HFFc6 (cell line): ENCODE measurements at regions not wholly inside any gene's neighbourhood (a gene's known extent, or its start where the extent isn't known, plus 50 kb on each side); places are given as distances from the start of the nearest gene placed in this dataset.
A peak's percentile ranks its signal among the peaks of the same experiment; 100 is the strongest.

ENCODE experiments used
- DNase-seq: peaks from one replicate; pipeline ENCODE4 v3.0.0-alpha.2; 2018
- H3K27ac Mint-ChIP-seq: 2 replicates; pipeline ENCODE4 v1.8.0; 2020; ENCODE audit warnings: mild to moderate bottlenecking, mixed read lengths
- H3K27me3 Mint-ChIP-seq: 2 replicates; pipeline ENCODE4 v1.8.0; 2021; ENCODE audit warnings: mild to moderate bottlenecking, moderate library complexity, mixed read lengths; ENCODE audit not compliant: insufficient read depth
- H3K36me3 Mint-ChIP-seq: 2 replicates; pipeline ENCODE4 v1.8.0; 2021; ENCODE audit warnings: low read depth, mixed read lengths
- H3K4me1 Mint-ChIP-seq: 2 replicates; pipeline ENCODE4 v1.8.0; 2020; ENCODE audit warnings: low read depth, mixed read lengths
- H3K4me3 Mint-ChIP-seq: 2 replicates; pipeline ENCODE4 v1.8.0; 2020; ENCODE audit warnings: mild to moderate bottlenecking, moderate library complexity, mixed read lengths
- H3K9me3 Mint-ChIP-seq: 2 replicates; pipeline ENCODE4 v1.8.0; 2020; ENCODE audit warnings: mild to moderate bottlenecking, mixed read lengths
- CTCF ChIP-seq: fragments of 200-600 bp; sonication (generic); IDR thresholded peaks from 2 replicates; pipeline ENCODE4 v1.5.0; 2021; ENCODE audit warnings: antibody characterized with exemption, mild to moderate bottlenecking

DNA sequence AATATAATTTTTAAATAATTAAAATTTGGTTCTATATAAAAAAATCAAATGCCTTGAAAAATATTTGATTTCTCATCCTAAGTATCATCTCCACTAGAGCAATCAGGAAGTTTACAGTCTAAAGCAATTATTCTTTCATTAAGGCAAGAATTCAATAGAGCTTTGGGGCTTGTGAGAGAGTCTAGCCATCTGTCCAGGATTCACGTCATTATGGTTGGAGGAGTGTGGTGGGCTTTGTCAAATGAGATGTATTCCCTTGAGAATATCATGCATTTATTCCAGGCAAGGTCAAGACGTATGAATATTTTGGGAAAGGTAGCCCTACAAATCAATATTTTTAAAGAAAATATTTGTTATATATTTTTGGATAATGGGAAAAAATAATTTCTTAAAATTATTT is 132.4 kb downstream of the ELOVL4 start:
- DNase-seq, result no peak
- no peaks in the 10 kb centered on the region for H3K27me3 Mint-ChIP-seq
- H3K4me1 Mint-ChIP-seq, result peaks cover 8% of the 10 kb centered on the region
- no peaks in the 10 kb centered on the region for H3K36me3 Mint-ChIP-seq
- TF ChIP-seq CTCF, result no peak
- H3K4me3 Mint-ChIP-seq, result no peak overlapping the region
- no peaks in the 10 kb centered on the region for H3K9me3 Mint-ChIP-seq
- no peak overlapping the region for H3K27ac Mint-ChIP-seq

GRCh38 chr6:79813854-79814709 is 133.3 kb downstream of the ELOVL4 start:
- no peaks in the 10 kb centered on the region for H3K9me3 Mint-ChIP-seq
- H3K4me1 Mint-ChIP-seq, result peaks cover 8% of the 10 kb centered on the region
- peak; percentile 64 for DNase-seq
- no peaks in the 10 kb centered on the region for H3K27me3 Mint-ChIP-seq
- no peak overlapping the region for H3K4me3 Mint-ChIP-seq
- TF ChIP-seq CTCF, result peak; percentile 94
- H3K36me3 Mint-ChIP-seq, result no peaks in the 10 kb centered on the region
- H3K27ac Mint-ChIP-seq, result no peak overlapping the region

DNA sequence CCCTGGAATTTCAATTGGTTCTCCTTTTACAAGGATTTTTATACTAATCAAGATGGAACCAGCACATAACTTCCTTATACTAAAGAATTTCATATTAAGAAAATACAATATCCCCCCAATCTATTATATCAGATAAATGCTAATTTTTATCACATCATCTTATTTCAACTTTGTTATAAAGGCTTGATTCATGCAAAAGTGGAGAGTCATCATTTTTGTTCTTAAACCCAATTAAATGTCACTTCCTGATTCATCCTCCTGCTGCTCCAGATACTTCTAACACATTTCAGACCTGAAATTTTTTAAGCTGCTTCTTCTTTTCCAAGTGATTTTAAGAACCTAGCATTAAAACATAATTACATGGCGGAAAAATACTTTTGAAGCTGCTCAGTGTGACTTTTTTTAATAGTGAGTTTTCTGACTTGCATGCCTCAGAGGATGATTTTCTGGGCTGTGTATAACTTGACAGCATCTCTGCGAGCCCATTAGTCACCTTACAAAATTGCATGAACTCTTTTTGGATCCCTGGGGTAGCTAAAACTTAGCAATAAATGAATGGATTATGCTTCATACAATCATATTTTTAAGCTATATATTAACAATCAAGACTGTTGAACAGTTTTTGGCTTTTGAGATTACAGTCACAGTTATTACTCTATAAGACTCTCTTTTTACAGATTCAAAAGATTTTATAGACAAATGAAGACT is 134.1 kb downstream of the ELOVL4 start:
- Mint-ChIP-seq H3K9me3 (no peaks in the 10 kb centered on the region), H3K4me1 (peaks cover 8% of the 10 kb centered on the region), H3K4me3 (no peak overlapping the region), H3K36me3 (no peaks in the 10 kb centered on the region), H3K27ac (no peak overlapping the region), H3K27me3 (no peaks in the 10 kb centered on the region)
- TF ChIP-seq CTCF, result no peak
- DNase-seq, result no peak

DNA sequence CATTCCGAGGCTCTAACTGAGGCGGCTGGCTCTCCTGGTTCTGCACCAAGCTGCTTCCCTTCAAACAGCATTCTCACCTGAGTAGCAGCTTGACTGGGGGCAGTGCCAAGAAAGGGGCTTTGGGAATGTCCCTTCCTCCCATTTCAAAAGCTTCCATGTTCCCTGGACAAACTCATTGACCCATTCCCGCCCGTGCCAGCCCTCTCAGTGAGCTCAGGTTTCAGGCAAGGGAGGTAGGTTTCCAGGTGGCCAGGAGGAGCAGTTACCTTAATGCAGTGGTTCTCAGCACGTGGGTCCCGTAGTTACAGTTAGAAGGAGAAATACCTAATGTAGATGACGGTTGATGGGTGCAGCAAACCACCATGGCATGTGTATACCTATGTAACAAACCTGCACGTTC is 135.2 kb downstream of the ELOVL4 start:
- Mint-ChIP-seq H3K36me3 (no peaks in the 10 kb centered on the region), H3K9me3 (peaks cover 2% of the 10 kb centered on the region; the same call in 1 of the 2 replicates), H3K27me3 (no peaks in the 10 kb centered on the region; the same call in 1 of the 2 replicates), H3K4me3 (no peak overlapping the region), H3K4me1 (peaks cover 8% of the 10 kb centered on the region), H3K27ac (no peak overlapping the region)
- no peak for TF ChIP-seq CTCF
- no peak for DNase-seq

- DNase-seq, result no peak
- TF ChIP-seq CTCF, result no peak
- peaks cover 6% of the 10 kb centered on the region; the same call in 1 of the 2 replicates for H3K9me3 Mint-ChIP-seq
- no peak overlapping the region for H3K4me3 Mint-ChIP-seq
- no peak overlapping the region for H3K27ac Mint-ChIP-seq
- H3K36me3 Mint-ChIP-seq, result no peaks in the 10 kb centered on the region
- no peaks in the 10 kb centered on the region; the same call in 1 of the 2 replicates for H3K27me3 Mint-ChIP-seq
- peaks cover 8% of the 10 kb centered on the region for H3K4me1 Mint-ChIP-seq
These were observed 136.5 kb downstream of the ELOVL4 start for GRCh38 chr6:79810871-79811270.
